Activated T-cell treated with anti-CD3 and anti-CD28 coated beads, Interleukin-2, amount 50 U/mL, for 48 hours (primary cell): ENCODE measurements at regions not wholly inside any gene's neighbourhood (a gene's known extent, or its start where the extent isn't known, plus 50 kb on each side); places are given as distances from the start of the nearest gene placed in this dataset.

Experiments used
- DNase-seq, 2 experiments: peaks; one replicate each; pipeline ENCODE4 v3.0.0-alpha.2; 2020

- no peak for DNase-seq
Observed at GRCh38 chr4:148522995-148523394, 80.8 kb upstream of the NR3C2 start.

GRCh38 chr4:148515248-148515647 is 73.0 kb upstream of the NR3C2 start:
- no peak for DNase-seq

GRCh38 chr4:148514581-148514980 is 72.4 kb upstream of the NR3C2 start:
- DNase-seq, result no peak

GRCh38 chr4:148514041-148514440 is 71.8 kb upstream of the NR3C2 start:
- no peak for DNase-seq

GRCh38 chr4:148510211-148510610 is 68.0 kb upstream of the NR3C2 start:
- no peak for DNase-seq

GRCh38 chr4:148503681-148504080 is 61.5 kb upstream of the NR3C2 start:
- no peak for DNase-seq

GRCh38 chr4:148497258-148497657 is 55.0 kb upstream of the NR3C2 start:
- DNase-seq, result no peak

GRCh38 chr4:148495463-148495862 is 53.2 kb upstream of the NR3C2 start:
- DNase-seq, result no peak
